ENCODE measurements at regions not wholly inside any gene's neighbourhood (a gene's known extent, or its start where the extent isn't known, plus 50 kb on each side); places are given as distances from the start of the nearest gene placed in this dataset.

GRCh38 chrX:129043138-129043537 lies 480.2 kb downstream of the SMARCA1 start:
- no peak overlapping the region for H3K4me3 Mint-ChIP-seq
- Histone ChIP-seq H3K4me3 (ENCODE audit: control extremely low read depth in 1 of 5, extremely low read depth in 1 of 5, insufficient read depth in 1 of 5, low read depth in 2 of 5, low read length in 4 of 5) (no peak overlapping the region), H2AFZ (ENCODE audit: insufficient read depth, low read depth, low read length, poor library complexity, severe bottlenecking) (no peak overlapping the region), H3K4me1 (ENCODE audit: control insufficient read depth in 2 of 2, insufficient read depth in 2 of 2, low read length in 2 of 2) (no peaks in the 10 kb centered on the region), H3K4me2 (replicated peaks; ENCODE audit: low read depth, low read length, poor library complexity, severe bottlenecking) (no peak overlapping the region), H3K9me3 (ENCODE audit: control extremely low read depth in 1 of 3, control insufficient read depth in 2 of 3, insufficient read depth in 1 of 3, low read length in 2 of 3) (no peaks in the 10 kb centered on the region), H3K27ac (ENCODE audit: low read length in 2 of 2) (no peak overlapping the region), H3K27me3 (replicated peaks in 1 of 4; ENCODE audit: control extremely low read depth in 1 of 4, control insufficient read depth in 3 of 4, insufficient read depth in 4 of 4, low read length in 3 of 4) (no peaks in the 10 kb centered on the region), H3K9ac (ENCODE audit: low read length) (no peak overlapping the region), H4K20me1 (ENCODE audit: control insufficient read depth, insufficient read depth, low read length, poor library complexity, severe bottlenecking) (no peaks in the 10 kb centered on the region), H3K79me2 (ENCODE audit: control insufficient read depth, insufficient read depth, low read length) (no peaks in the 10 kb centered on the region), H3K36me3 (replicated peaks in 1 of 2; ENCODE audit: control extremely low read depth in 1 of 2, control insufficient read depth in 1 of 2, extremely low read depth in 1 of 2, insufficient read depth in 2 of 2, low read length in 1 of 2) (no peaks in the 10 kb centered on the region)
- H3K4me1 Mint-ChIP-seq, result no peaks in the 10 kb centered on the region
- H3K27ac Mint-ChIP-seq, result no peak overlapping the region
- ChIA-PET CTCF (no interaction called here), POLR2A (no interaction called here)
- TF ChIP-seq EZH2 (IDR thresholded peaks at IDR 0.05; ENCODE audit: borderline replicate concordance, insufficient read depth, low read depth, low read length, poor library complexity, severe bottlenecking) (no peak), CTCF (IDR thresholded peaks at IDR 0.05) (no peak)
- intact Hi-C loops (cut with micrococcal nuclease), result no loop called here
- 100% methylated on average over 4 of the region's 11 CpGs for WGBS (ENCODE audit: insufficient coverage)
- no peaks in the 10 kb centered on the region for H3K27me3 Mint-ChIP-seq
- ATAC-seq (ENCODE audit: low read depth) (no peak), DNase-seq (no peak)
- no peaks in the 10 kb centered on the region for H3K9me3 Mint-ChIP-seq (ENCODE audit: insufficient read depth)

- H4K20me1 ChIP-seq (ENCODE audit: control insufficient read depth, insufficient read depth, low read length, poor library complexity, severe bottlenecking), result no peaks in the 10 kb centered on the region
- H3K4me1 ChIP-seq (ENCODE audit: control insufficient read depth in 2 of 2, insufficient read depth in 2 of 2, low read length in 2 of 2), result no peaks in the 10 kb centered on the region
- TF ChIP-seq EZH2 (IDR thresholded peaks at IDR 0.05; ENCODE audit: borderline replicate concordance, insufficient read depth, low read depth, low read length, poor library complexity, severe bottlenecking) (no peak), CTCF (IDR thresholded peaks at IDR 0.05) (no peak)
- H3K27ac ChIP-seq (ENCODE audit: low read length in 2 of 2), result no peak overlapping the region
- ChIA-PET CTCF (no interaction called here), POLR2A (no interaction called here)
- H3K79me2 ChIP-seq (ENCODE audit: control insufficient read depth, insufficient read depth, low read length), result no peaks in the 10 kb centered on the region
- H2AFZ ChIP-seq (ENCODE audit: insufficient read depth, low read depth, low read length, poor library complexity, severe bottlenecking), result no peak overlapping the region
- intact Hi-C loops (cut with micrococcal nuclease), result no loop called here
- 100% methylated on average over 3 of the region's 5 CpGs for WGBS (ENCODE audit: insufficient coverage)
- Mint-ChIP-seq H3K4me1 (no peaks in the 10 kb centered on the region), H3K27ac (no peak overlapping the region), H3K9me3 (ENCODE audit: insufficient read depth) (no peaks in the 10 kb centered on the region), H3K4me3 (no peak overlapping the region), H3K27me3 (no peaks in the 10 kb centered on the region)
- no peaks in the 10 kb centered on the region for H3K27me3 ChIP-seq (replicated peaks in 1 of 4; ENCODE audit: control extremely low read depth in 1 of 4, control insufficient read depth in 3 of 4, insufficient read depth in 4 of 4, low read length in 3 of 4)
- no peaks in the 10 kb centered on the region for H3K9me3 ChIP-seq (ENCODE audit: control extremely low read depth in 1 of 3, control insufficient read depth in 2 of 3, insufficient read depth in 1 of 3, low read length in 2 of 3)
- ATAC-seq (ENCODE audit: low read depth), result no peak
- no peak for DNase-seq
- H3K9ac ChIP-seq (ENCODE audit: low read length), result no peak overlapping the region
- no peak overlapping the region for H3K4me3 ChIP-seq (ENCODE audit: control extremely low read depth in 1 of 5, extremely low read depth in 1 of 5, insufficient read depth in 1 of 5, low read depth in 2 of 5, low read length in 4 of 5)
- H3K4me2 ChIP-seq (replicated peaks; ENCODE audit: low read depth, low read length, poor library complexity, severe bottlenecking), result no peak overlapping the region
- no peaks in the 10 kb centered on the region for H3K36me3 ChIP-seq (replicated peaks in 1 of 2; ENCODE audit: control extremely low read depth in 1 of 2, control insufficient read depth in 1 of 2, extremely low read depth in 1 of 2, insufficient read depth in 2 of 2, low read length in 1 of 2)
Measured at GRCh38 chrX:129041319-129041718, 482.0 kb downstream of the SMARCA1 start.
